Fibroblast of peridontal ligament (primary cell): ENCODE measurements at regions not wholly inside any gene's neighbourhood (a gene's known extent, or its start where the extent isn't known, plus 50 kb on each side); places are given as distances from the start of the nearest gene placed in this dataset.

Experiments used
- DNase-seq: peaks from one replicate; pipeline ENCODE4 v3.0.0-alpha.2; 2010; ENCODE audit errors: extremely low read depth

DNA sequence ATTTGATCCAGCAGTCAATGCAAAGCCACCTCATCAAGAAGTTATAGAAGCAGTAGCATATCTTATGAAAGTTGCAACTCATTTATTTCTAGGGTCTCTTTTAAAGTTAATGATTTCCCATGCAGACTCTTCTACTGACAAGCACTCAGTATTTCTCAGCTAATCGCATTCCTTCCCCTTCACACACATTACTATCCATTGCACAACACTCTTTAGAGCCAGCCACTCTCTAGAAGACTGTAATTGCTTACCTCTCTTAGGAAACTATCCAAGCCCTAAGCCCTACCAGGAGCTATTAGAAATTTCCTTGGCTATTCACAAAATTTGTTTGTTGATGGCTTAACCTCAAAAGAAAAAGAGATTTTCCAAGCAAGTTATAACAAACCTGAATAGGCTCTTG lies 106.0 kb downstream of the ADAMTS1 start:
- no peak for DNase-seq

GRCh38 chr21:26736449-26736848 lies 108.8 kb downstream of the ADAMTS1 start:
- no peak for DNase-seq

DNA sequence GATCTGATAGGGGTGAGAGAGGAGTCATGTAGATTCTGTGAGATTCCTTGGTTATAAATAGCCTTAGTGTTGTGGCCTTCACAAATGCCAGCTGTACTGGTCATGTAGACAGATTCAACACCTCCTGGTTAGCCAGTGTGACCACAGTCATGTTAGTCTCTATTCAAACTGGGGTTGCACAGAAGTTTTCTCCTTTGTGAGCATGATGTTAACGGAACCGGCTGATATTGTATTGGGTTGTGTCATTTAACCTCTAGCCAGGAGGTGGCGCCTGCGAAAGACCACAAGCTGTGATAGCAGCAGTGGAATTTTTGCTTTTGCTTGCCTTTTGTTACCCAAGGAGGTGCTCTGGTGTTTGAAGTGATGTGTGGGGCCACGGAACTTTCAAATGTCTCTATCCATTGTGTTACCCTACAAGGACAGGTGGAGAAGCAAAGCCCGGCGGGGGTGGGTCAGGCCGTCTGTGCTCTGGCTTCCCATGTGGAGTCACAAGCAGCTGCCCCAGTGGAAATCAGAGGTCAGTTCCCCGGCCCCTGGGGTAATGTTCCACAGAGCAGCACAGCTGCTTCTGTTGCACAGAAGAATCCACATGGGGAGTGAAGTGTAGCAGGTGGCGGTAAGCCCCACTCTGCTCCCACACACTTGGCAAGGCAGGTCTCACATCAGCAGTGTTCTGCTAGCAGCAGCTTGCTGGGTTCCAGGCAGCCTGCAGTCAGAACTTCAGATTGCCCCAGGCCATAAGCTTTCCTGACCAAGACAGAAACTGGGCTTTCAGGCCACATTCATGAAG lies 112.6 kb downstream of the ADAMTS1 start:
- DNase-seq: peak; percentile 68

DNA sequence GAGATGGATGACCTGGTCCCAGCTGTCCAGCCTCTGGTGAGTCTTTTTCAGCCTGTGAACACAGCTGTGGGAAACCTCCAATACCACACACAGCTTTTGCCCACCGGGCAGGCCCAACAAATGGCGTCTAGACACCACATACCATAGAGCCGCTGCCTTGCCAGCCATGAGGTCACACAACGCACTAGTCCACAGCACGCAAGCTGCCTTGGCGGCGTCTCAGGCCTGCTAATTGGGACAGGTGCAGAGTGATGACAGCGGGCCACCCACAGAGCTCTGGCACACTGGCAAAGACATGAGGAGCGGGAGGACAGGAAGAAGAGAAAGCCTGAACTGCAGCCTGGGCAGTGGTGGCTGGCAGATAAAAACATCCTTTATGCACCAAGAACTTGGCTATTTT lies 125.5 kb downstream of the ADAMTS1 start:
- DNase-seq: no peak

DNA sequence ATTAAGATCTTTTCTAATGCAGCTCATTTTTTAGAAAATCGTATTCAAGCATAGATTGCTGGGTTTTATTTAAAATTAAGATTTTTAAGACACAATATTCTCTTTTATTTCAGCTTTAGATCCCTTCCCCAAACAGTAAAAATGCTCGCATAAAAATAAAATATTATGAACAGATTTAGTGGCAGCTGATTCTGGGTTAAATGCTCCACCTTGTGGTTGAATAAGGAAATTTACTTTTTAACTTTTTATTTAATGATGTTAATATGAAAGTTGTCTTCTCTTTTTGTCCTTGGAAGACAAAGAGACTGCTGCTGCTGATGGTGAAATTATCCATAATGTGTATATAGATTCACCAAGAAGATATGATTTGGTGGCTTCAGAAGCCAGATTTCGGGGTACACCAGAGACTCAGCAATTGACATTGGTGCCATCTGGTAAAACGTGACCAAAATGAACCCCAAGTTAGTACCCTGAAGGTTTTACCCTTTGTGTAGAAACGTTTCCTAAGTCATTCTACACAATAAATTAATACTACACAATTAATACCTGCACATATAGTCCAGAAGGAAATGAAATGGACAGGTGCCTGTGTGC lies 128.0 kb downstream of the ADAMTS1 start:
- DNase-seq: peak; percentile 63

GRCh38 chr21:26715878-26716506 lies 129.2 kb downstream of the ADAMTS1 start:
- DNase-seq: peak; percentile 66

- DNase-seq: no peak
Measured at GRCh38 chr21:26715116-26715515, 130.1 kb downstream of the ADAMTS1 start.

DNA sequence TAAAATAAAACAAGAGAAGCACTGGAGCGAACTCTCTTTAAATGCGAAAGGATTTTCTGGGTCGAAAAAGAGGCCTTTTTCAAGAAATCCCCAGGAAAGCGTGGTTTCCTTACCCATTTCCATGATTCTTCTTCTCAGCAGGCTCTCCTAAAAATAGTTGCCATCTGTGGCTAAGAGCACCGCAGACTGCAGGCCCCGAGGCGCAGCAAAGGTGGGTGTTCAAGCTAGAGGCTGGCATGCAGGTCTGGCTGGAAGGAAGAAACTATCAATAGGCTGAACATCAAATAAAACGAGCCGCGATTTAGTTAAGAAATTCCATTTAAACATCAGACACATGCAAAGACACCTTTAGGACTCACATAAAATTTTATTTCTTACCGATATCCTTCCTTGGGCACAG lies 135.1 kb downstream of the ADAMTS1 start:
- DNase-seq: no peak

GRCh38 chr21:26709090-26709489 lies 136.0 kb upstream of the CYYR1 start:
- no peak for DNase-seq

- no peak for DNase-seq
Measured at GRCh38 chr21:26708223-26708800, 135.2 kb upstream of the CYYR1 start.

GRCh38 chr21:26707246-26707645 lies 134.2 kb upstream of the CYYR1 start:
- DNase-seq: no peak

DNA sequence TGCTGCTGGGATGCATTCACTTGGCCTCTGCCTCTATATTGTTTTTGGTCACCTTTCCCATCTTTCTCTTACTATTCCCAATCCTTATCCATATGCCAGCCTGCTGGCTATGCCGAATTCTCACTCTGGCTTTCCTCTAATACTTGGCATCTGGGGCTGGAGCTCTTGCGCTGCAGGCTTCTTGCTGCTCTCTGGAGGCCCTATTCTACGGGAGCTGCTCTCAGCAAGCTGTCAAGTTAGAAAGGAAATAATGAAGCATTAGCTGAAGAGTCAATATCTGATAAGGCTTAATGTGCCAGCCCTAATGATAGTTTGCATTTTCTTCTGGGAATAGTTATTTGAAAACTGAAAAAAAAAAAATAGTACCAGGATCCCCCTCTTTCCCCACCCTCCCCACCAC lies 125.3 kb upstream of the CYYR1 start:
- no peak for DNase-seq

DNA sequence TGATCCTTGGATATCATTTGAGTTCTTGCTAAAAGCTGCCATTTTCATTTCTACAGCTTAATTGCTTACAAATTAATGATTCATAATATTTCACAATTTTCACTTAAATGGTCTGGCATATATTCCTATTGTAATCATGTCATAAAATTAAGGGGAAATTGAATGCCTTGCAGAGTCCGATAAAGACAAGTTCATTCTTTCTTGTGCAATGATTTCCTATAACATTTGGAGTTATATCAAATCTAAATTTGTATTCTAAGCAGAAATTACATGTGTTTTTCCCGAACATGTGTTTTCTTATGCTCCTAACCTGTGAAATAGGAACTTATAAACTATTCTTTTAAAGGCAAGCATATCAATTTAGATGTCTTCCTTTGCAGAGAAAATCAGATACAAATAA lies 118.3 kb upstream of the CYYR1 start:
- no peak for DNase-seq

DNA sequence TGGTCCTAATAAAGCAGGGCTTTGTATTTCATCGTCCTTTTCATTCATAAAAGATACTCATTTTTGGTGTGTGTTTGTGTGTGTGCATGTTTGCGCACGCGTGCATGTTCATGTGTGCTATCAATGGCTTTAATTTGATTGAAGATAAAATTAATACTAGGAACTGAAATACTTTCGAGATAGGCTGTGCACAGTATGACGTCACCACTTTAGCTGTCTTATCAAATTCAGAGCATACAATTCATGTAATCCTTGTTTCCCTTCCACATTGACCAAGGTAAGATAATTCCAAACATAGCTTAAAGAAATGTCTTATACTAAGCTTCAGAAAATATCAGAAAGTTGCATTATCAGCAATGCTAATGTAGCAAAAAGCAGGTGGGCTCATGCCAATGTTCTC lies 113.6 kb upstream of the CYYR1 start:
- DNase-seq: no peak

- peak; percentile 5 for DNase-seq
Measured at GRCh38 chr21:26686278-26686677, 113.2 kb upstream of the CYYR1 start.

DNA sequence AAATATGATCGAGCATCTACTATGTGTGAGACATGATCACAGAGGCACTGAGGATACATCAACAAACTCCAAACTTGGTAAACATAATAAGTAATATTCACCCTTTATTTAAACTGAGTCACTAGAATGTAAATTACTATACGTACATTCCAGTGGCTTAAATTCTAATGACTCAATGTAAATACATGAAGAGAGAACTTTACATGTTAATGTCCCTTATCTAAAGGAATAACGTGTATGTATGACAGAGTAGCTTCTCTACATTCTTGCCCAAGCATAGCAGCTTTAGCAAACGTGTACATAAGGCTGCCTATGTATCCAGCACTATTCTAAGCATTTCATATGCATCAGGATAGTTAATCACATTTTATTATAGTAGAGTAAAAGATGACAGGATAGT lies 111.8 kb upstream of the CYYR1 start:
- no peak for DNase-seq

- DNase-seq: no peak
Measured at GRCh38 chr21:26683996-26684395, 110.9 kb upstream of the CYYR1 start.

GRCh38 chr21:26679284-26679683 lies 106.2 kb upstream of the CYYR1 start:
- no peak for DNase-seq

DNA sequence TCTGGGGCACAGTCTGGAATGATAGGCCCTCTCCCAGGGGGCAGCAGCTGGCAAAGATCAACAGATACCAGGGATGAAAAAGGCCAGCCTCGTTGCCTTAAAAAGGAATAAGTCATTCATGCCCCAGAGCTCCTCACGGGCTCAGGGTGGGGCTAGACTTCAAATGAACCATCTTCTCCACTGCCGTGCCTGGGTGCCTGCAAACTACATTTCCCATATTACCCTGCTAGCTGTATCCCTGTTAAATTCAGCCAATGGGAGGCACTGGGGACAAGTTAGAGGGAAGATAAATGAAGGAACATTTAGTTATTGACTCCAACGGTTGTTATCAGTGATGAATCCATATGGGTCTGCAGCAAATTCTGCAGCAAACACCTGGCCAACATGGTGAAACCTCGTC lies 101.2 kb upstream of the CYYR1 start:
- DNase-seq: no peak

GRCh38 chr21:26669215-26669764 lies 96.2 kb upstream of the CYYR1 start:
- no peak for DNase-seq

- DNase-seq: no peak
Measured at GRCh38 chr21:26659757-26660156, 86.7 kb upstream of the CYYR1 start.

- DNase-seq: peak; percentile 6
Measured at GRCh38 chr21:26659182-26659581, 86.1 kb upstream of the CYYR1 start.

GRCh38 chr21:26655460-26655859 lies 82.4 kb upstream of the CYYR1 start:
- DNase-seq: no peak
